ENCODE measurements at regions not wholly inside any gene's neighbourhood (a gene's known extent, or its start where the extent isn't known, plus 50 kb on each side); places are given as distances from the start of the nearest gene placed in this dataset.

DNA sequence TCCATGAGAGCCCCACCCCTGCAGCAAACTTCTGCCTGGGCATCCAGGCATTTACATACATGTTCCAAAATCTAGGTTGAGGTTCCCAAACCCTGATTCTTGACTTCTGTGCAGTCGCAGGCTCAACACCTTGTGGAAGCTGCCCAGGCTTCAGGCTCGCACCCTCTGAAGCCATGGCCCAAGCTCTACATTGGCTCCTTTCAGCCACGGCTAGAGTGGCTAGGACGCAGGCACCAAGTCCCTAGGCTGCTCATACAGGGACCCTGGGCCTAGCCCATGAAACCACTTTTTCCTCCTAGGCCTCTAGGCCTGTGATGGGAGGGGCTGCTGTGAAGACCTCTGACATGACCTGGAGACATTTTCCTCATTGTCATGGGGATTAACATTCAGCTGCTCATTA, 172.8 kb upstream of the SATB1 start:
- H3K9me3 ChIP-seq = no peaks in the 10 kb centered on the region
- H3K27me3 ChIP-seq = no peaks in the 10 kb centered on the region
- TF ChIP-seq POLR2A (IDR thresholded peaks at IDR 0.05) = no peak
- TF ChIP-seq, protein P1, sequence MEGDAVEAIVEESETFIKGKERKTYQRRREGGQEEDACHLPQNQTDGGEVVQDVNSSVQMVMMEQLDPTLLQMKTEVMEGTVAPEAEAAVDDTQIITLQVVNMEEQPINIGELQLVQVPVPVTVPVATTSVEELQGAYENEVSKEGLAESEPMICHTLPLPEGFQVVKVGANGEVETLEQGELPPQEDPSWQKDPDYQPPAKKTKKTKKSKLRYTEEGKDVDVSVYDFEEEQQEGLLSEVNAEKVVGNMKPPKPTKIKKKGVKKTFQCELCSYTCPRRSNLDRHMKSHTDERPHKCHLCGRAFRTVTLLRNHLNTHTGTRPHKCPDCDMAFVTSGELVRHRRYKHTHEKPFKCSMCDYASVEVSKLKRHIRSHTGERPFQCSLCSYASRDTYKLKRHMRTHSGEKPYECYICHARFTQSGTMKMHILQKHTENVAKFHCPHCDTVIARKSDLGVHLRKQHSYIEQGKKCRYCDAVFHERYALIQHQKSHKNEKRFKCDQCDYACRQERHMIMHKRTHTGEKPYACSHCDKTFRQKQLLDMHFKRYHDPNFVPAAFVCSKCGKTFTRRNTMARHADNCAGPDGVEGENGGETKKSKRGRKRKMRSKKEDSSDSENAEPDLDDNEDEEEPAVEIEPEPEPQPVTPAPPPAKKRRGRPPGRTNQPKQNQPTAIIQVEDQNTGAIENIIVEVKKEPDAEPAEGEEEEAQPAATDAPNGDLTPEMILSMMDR (IDR thresholded peaks at IDR 0.05) = no peak
- H3K4me1 ChIP-seq = no peaks in the 10 kb centered on the region
- no peak for DNase-seq
- no peak for ATAC-seq
- no peaks in the 10 kb centered on the region for H3K36me3 ChIP-seq
- intact Hi-C loops (cut with DNase I) = no loop called here
- 88% methylated on average over 2 of the region's 4 CpGs for WGBS (ENCODE audit: insufficient coverage, low coverage, low lambda C conversion rate, missing lambda C conversion rate)
- H3K4me3 ChIP-seq = no peak overlapping the region
- no peak overlapping the region for H3K27ac ChIP-seq

DNA sequence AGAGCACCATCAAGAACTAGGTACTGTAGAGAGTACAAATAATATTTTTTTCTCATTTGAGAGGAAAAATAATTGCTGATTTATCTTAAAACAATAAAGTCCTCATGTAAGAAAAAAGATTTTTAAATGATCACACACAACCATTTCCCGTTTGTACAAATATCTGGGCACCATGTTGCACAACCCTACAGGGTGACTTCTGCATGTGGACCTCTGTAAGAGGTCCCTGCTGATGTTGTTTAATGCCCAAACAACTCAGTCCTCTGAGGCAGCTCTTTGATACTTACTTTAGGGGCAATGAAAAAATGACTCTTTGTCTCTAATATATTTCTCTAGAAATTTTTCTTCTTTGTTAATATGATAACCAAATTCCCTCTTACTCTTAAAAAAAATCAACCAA, 168.1 kb upstream of the SATB1 start:
- H3K4me3 ChIP-seq = no peak overlapping the region
- no peak for DNase-seq
- ATAC-seq = peak in 1 of 4 donors; percentile 26
- no peak for TF ChIP-seq POLR2A (IDR thresholded peaks at IDR 0.05)
- TF ChIP-seq, protein P1 (IDR thresholded peaks at IDR 0.05) = no peak
- H3K27ac ChIP-seq = no peak overlapping the region
- H3K27me3 ChIP-seq = no peaks in the 10 kb centered on the region
- 22% methylated on average over 1 of the region's 1 CpG for WGBS (ENCODE audit: insufficient coverage, low coverage, low lambda C conversion rate, missing lambda C conversion rate)
- no peaks in the 10 kb centered on the region for H3K9me3 ChIP-seq
- H3K4me1 ChIP-seq = no peaks in the 10 kb centered on the region
- no peaks in the 10 kb centered on the region for H3K36me3 ChIP-seq
- intact Hi-C loops (cut with DNase I) = no loop called here

DNA sequence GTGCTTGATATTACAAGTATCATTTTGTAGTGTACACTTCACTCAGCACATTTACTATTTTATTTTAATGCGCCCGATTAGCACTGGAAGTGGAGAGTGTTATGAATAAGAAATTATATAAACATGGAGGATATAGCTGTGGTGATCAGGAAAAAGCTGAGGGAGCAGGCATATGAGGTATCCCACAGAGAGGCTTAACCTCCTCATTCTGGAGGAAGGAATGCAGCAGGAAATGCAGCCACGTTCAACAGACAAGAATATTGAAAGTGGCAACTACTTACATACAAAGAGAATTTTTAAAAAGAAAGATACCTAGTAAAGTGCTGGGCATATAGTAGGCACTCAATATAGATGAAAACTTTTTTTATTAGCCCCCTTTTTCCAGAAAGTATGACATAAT, 166.0 kb upstream of the SATB1 start:
- Histone ChIP-seq H3K4me3 (no peak overlapping the region), H3K4me1 (no peaks in the 10 kb centered on the region), H3K9me3 (no peaks in the 10 kb centered on the region), H3K27me3 (no peaks in the 10 kb centered on the region), H3K27ac (no peak overlapping the region), H3K36me3 (no peaks in the 10 kb centered on the region)
- no peak for ATAC-seq
- WGBS (ENCODE audit: insufficient coverage, low coverage, low lambda C conversion rate, missing lambda C conversion rate) = 47% methylated on average over 3 of the region's 3 CpGs
- TF ChIP-seq, protein P1 (IDR thresholded peaks at IDR 0.05) = no peak
- TF ChIP-seq POLR2A (IDR thresholded peaks at IDR 0.05) = no peak
- no peak for DNase-seq
- intact Hi-C loops (cut with DNase I) = no loop called here

DNA sequence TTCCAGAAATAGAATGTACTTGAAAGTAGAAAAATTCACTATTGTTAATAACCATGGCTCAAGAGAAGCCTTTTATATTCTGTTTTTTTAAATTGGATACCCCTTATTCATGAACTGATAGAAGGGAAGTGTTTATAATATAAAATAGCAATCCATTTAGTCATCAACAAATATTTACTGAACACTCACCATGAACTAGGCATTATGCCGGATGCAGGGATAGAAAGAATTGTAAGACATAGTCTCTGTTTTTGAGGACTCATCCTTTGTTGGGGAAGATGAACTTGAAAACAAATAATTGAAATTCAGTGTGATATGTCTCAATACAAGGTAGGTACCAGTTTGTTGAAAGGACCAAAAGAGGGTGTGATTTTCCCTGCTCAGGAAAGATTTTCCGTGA, 160.9 kb upstream of the SATB1 start:
- DNase-seq (no peak), ATAC-seq (no peak)
- Histone ChIP-seq H3K27me3 (no peaks in the 10 kb centered on the region), H3K9me3 (no peaks in the 10 kb centered on the region), H3K36me3 (no peaks in the 10 kb centered on the region), H3K4me3 (no peak overlapping the region), H3K27ac (no peak overlapping the region), H3K4me1 (no peaks in the 10 kb centered on the region)
- TF ChIP-seq, protein P1 (IDR thresholded peaks at IDR 0.05) = no peak
- intact Hi-C loops (cut with DNase I) = no loop called here
- WGBS (ENCODE audit: insufficient coverage, low coverage, low lambda C conversion rate, missing lambda C conversion rate) = 50% methylated on average over 2 of the region's 2 CpGs

Data from right lobe of liver (tissue), 6 donors.